GM21528 (cell line): ENCODE measurements at regions not wholly inside any gene's neighbourhood (a gene's known extent, or its start where the extent isn't known, plus 50 kb on each side); places are given as distances from the start of the nearest gene placed in this dataset.
"Not testable (repeated sequence)": the region's sequence is repeated elsewhere in the genome, so short reads cannot be mapped to it uniquely, and the experiment has no call there.

ENCODE experiments used
- ATAC-seq: cut with Tn5 transposase; IDR thresholded peaks from one replicate; pipeline ENCODE4 v1.9.1; 2021; ENCODE audit warnings: mild to moderate bottlenecking, moderate library complexity; ENCODE audit not compliant: unreplicated experiment, low FRiP score

GRCh38 chr2:35963824-35964223 lies 391.8 kb upstream of the CRIM1 start:
- no peak for ATAC-seq

- ATAC-seq = no peak
These were observed 392.2 kb upstream of the CRIM1 start for GRCh38 chr2:35963357-35963756.

- ATAC-seq = no peak
These were observed 392.9 kb upstream of the CRIM1 start for GRCh38 chr2:35962585-35963146.

- ATAC-seq = no peak
These were observed 395.0 kb upstream of the CRIM1 start for GRCh38 chr2:35960596-35960995.

GRCh38 chr2:35957053-35957452 lies 398.5 kb upstream of the CRIM1 start:
- ATAC-seq = not testable (repeated sequence)

GRCh38 chr2:35946478-35946877 lies 409.1 kb upstream of the CRIM1 start:
- ATAC-seq = no peak

- no peak for ATAC-seq
These were observed 416.7 kb upstream of the CRIM1 start for GRCh38 chr2:35938838-35939237.

- no peak for ATAC-seq
These were observed 422.5 kb upstream of the CRIM1 start for GRCh38 chr2:35933031-35933430.

GRCh38 chr2:35932276-35932963 lies 423.2 kb upstream of the CRIM1 start:
- ATAC-seq = no peak

- ATAC-seq = no peak
These were observed 424.0 kb upstream of the CRIM1 start for GRCh38 chr2:35931626-35932025.

- ATAC-seq = no peak
These were observed 424.5 kb upstream of the CRIM1 start for GRCh38 chr2:35931115-35931514.

- ATAC-seq = no peak
These were observed 426.0 kb upstream of the CRIM1 start for GRCh38 chr2:35929551-35929950.

- ATAC-seq = no peak
These were observed 435.5 kb upstream of the CRIM1 start for GRCh38 chr2:35920061-35920460.

- ATAC-seq = no peak
These were observed 440.3 kb upstream of the CRIM1 start for GRCh38 chr2:35915261-35915660.

GRCh38 chr2:35891936-35892335 lies 463.6 kb upstream of the CRIM1 start:
- no peak for ATAC-seq

- ATAC-seq = no peak
These were observed 464.1 kb upstream of the CRIM1 start for GRCh38 chr2:35891528-35891927.

- ATAC-seq = no peak
These were observed 468.4 kb upstream of the CRIM1 start for GRCh38 chr2:35887146-35887545.

GRCh38 chr2:35873921-35874320 lies 481.7 kb upstream of the CRIM1 start:
- ATAC-seq = no peak

GRCh38 chr2:35871672-35872071 lies 483.9 kb upstream of the CRIM1 start:
- no peak for ATAC-seq

GRCh38 chr2:35870713-35871112 lies 484.9 kb upstream of the CRIM1 start:
- ATAC-seq = no peak

GRCh38 chr2:35864141-35864540 lies 491.4 kb upstream of the CRIM1 start:
- no peak for ATAC-seq

- no peak for ATAC-seq
These were observed 497.4 kb upstream of the CRIM1 start for GRCh38 chr2:35858216-35858615.

- no peak for ATAC-seq
These were observed 498.1 kb upstream of the CRIM1 start for GRCh38 chr2:35857498-35857897.
